Jurkat, Clone E6-1 (cell line): ENCODE measurements at regions not wholly inside any gene's neighbourhood (a gene's known extent, or its start where the extent isn't known, plus 50 kb on each side); places are given as distances from the start of the nearest gene placed in this dataset.
"Not testable (repeated sequence)": the region's sequence is repeated elsewhere in the genome, so short reads cannot be mapped to it uniquely, and the experiment has no call there.

Experiments used
- DNase-seq: peaks from one replicate; pipeline ENCODE4 v3.0.0-alpha.2; 2011; ENCODE audit warnings: low read depth, low spot score
- H3K4me3 ChIP-seq: 2 replicates; pipeline ENCODE4 v1.5.1; 2011; ENCODE audit warnings: mild to moderate bottlenecking, low read length, control low read depth, moderate library complexity

- H3K4me3 ChIP-seq = no peak overlapping the region
- DNase-seq = peak; percentile 39
These were observed 118.3 kb downstream of the KLF6 start for GRCh38 chr10:3666525-3667302.

DNA sequence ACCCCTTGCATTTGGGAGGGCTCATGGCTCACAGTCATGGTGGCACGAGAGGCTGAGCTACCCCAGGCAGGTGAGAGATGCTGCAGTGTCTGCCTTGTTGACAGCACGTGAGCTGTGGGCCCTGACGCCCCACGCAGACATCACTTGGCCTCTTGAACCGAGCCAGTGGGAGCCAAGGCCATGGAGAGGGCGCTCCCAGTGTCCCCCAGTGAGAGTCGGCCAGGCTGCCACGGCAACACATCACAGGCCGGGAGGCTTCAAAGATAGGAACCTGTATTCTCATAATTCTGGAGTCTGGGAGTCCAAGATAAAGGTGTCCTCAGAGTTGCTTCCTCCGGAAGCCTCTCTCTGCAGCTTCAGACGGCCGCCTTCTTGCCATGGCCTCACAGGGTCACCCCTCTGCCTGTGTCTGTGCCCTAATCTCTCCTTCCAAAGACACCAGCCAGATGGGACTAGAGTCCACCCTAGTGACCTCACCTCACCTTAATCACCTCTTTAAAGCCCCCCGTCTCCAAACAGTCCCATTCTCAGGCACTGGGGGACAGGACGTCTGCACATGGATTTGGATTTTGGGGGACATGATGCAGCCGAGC, 119.6 kb downstream of the KLF6 start:
- H3K4me3 ChIP-seq = no peak overlapping the region
- no peak for DNase-seq

DNA sequence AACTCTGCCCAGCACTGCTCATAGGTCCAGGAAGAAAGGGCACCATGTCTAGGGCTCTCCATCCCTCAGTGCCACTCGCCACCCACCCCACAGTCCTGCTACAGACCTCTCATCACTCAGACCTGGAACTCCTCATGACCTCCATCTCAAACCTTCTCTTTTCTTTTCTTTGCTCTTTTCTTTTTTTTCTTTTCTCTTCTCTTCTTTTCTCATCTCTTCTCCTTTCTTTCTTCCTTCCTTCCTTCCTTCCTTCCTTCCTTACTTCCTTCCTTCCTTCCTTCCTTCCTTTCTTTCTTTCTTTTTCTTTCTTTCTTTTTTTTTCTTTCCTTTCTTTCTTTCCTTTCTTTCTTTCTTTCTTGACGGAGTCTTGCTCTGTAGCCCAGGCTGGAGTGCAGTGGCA, 122.2 kb downstream of the KLF6 start:
- no peak for DNase-seq
- no peak overlapping the region for H3K4me3 ChIP-seq

- H3K4me3 ChIP-seq = no peak overlapping the region
- DNase-seq = no peak
These were observed 123.7 kb downstream of the KLF6 start for GRCh38 chr10:3661271-3661670.

- no peak overlapping the region for H3K4me3 ChIP-seq
- DNase-seq = no peak
These were observed 124.3 kb downstream of the KLF6 start for GRCh38 chr10:3660753-3661152.

DNA sequence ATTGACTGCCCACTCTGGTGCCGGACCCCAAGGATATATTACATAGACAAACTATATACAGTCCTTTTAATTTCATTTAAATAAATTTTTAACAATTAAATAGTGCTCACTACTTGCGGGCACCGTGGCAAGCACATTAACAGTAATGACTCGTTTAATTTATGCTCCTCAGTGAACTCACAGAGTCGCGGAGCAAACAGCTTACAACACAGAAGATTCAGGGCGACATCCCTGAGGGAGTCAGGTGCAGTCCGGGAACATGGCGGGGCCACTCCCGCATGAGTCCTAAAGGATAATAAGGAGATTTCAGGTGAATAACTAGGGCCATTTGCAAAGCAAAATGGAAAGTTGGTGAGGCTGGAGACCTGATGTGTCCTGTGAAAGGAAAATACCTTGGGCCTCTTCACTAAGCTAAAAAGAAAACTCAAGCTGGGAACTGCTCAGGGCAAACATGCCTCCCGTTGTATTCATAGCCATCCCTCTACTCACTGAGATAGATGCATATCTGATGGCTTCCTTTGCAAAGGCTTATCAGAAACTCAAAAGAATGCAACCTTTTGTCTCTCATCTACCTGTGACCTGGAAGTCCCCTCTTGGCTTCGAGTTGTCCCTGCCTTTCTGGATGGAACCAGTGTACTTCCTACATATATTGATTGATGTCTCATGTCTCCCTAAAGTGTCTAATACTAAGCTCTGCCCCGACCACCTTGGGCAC, 125.6 kb downstream of the KLF6 start:
- H3K4me3 ChIP-seq = no peak overlapping the region
- DNase-seq = no peak

DNA sequence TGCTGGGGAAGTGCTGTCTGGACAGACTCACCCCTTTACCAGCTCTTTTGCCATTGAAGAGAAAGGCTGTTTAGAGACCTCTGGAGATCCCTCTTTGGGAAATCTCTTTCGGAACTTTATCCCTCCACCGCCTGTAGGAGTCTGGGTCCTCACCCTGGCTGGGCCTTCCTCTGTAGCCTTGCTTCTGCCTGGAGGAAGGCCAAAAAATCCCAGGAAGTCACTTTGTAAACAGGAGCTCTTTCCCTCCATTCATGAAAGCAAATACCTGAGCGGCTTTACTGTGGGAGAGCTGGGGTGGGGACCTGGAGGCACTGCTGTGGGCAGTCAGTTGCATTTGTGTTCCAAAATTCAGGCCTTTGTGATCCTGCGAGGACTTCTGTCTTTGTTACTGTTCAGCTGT, 126.2 kb downstream of the KLF6 start:
- DNase-seq = no peak

DNA sequence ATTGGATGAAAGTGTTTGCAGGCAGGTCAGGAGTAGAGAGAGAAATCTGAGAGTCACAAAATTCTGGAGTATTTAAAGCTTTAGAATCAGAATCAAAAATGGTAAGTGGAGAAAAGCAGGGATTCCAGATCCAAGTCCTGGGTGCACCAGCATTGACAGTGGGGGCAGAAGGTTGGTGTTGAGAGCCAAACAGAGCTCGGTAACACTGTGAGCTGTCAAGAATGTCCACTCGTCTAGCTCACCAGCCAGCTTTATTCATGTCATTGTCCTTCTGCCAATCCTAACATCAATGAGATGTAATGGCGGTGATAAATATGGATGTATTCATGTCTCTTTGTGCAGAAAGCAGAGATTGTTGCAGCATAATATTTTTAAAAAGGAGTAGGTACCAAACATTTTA, 128.8 kb downstream of the KLF6 start:
- no peak for DNase-seq
- H3K4me3 ChIP-seq = no peak overlapping the region

More for the DNA sequence above, 126.2 kb downstream of the KLF6 start:
- no peak overlapping the region for H3K4me3 ChIP-seq

DNA sequence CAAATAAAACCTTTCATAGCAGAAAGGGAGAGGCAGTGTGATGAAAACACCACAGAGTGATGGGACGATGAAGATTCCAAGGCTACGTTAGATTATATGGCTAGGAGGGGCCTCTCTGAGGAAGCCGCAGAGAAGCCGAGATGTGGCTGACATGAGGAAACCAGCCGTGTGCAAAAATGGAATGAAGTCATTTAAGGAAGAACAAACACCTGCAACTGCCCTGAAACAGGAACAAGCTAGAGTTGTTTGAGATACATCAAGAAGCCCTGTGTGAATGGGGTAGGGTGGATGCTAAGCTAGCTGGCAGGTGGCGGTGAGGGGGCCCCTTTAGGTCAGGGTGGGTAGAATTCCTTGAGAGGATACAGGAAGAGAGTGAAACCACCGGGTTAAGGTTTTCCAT, 129.5 kb downstream of the KLF6 start:
- no peak overlapping the region for H3K4me3 ChIP-seq
- peak; percentile 62 for DNase-seq

DNA sequence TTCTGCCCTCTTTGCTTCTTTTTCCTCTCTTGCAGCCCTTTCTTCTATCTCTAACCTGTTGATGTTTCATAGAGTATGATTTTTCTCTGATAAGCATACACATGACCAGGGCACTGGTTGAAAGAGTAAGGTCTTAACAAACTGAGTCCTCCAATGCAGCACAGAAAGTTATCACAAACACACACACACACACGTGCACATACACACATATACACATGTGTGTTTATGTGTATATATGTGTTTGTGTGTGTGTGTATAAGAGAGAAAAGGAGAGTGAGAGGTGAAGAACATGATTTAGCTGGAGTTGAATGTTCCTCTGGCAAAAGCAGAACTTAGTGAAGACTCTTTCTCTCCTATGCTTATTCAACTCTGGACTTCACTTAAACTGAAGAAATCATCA, 130.0 kb downstream of the KLF6 start:
- H3K4me3 ChIP-seq = no peak overlapping the region
- no peak for DNase-seq

GRCh38 chr10:3654496-3654895, 130.5 kb downstream of the KLF6 start:
- H3K4me3 ChIP-seq = no peak overlapping the region
- no peak for DNase-seq

- DNase-seq = not testable (repeated sequence)
- H3K4me3 ChIP-seq = peak overlapping the region; percentile 27
These were observed 131.7 kb downstream of the KLF6 start for GRCh38 chr10:3653303-3653702.

DNA sequence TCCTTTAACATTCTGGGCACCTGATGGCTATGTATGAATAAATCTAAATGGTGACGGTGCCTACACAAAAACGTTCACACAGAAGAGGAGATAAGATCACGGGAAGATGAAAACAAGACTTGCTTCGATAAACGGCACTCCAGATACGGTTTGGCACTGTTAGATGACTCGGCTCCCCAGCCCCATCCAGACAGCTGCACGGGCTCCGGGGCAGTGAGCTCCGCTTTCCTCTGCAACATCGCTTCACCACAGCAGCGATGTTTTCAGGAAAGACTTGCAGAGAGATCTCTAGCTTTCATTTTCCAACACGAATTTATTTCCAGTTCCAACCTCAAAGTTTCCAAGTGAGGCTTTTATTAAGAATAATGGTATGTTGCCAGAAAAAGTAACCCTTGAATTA, 132.1 kb downstream of the KLF6 start:
- H3K4me3 ChIP-seq = peak overlapping the region; percentile 27
- DNase-seq = peak; percentile 60

DNA sequence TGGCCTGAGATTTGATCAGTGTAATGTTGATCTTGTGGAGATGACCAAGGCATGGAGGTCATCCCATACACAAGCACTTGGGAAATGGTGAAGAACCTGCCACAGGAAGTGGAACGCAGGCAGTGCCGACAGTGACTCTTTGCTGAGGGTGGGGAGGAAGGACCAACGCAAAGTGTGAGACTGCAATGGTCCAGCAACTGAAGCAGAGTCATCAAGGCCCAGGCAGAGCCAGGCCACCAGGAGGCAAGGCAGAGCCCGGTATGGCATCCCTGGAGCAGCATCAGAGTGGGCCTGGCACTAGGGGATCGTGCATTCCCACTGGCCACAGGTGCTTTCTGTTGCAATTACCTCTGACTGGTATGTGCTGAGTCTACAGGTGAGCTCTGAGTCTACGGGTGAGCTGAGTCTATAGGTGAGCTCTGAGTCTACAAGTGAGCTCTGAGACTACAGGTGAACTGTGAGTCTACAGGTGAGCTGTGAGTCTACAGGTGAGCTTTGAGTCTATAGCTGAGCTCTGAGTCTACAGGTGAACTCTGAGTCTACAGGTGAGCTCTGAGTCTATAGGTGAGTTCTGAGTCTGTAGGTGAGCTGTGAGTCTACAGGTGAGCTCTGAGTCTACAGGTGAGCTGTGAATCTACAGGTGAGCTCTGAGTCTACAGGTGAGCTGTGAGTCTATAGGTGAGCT, 132.9 kb downstream of the KLF6 start:
- DNase-seq = no peak
- H3K4me3 ChIP-seq = no peak overlapping the region

DNA sequence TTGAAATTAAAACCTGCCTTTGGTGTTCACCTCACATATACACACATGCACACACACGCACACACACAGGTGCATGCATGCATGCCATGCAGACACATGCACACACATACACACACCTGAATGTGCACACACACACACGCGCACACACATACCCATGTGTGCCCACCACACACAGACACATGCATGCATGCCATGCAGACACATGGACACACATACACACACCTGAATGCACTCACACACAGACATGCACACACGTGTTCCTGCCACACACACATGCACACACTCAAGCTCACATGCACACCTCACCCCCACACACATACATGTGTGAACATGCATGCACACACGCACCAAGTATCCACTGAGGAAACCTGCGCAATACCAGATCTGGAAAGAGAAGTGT, 136.4 kb downstream of the KLF6 start:
- no peak for DNase-seq
- no peak overlapping the region for H3K4me3 ChIP-seq

DNA sequence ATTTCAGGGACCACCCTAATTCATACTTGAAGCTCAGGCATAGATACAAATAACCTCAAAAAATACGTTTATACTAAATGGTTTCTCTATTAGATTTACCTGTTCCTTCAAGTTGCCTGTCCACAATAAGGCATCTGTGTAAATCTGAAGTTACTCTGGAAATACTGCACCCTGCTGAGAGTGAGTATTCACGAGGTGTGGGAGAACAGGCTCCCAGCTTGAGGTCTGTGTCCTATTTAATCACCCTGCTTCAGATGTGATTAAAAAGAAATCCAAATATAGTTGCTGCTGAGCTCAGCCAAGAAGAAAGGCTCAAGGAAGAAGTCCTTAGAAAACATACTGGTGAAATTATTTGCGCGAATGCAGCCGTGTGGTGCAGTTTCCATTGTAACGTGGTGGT, 136.8 kb downstream of the KLF6 start:
- no peak for DNase-seq
- H3K4me3 ChIP-seq = no peak overlapping the region

GRCh38 chr10:3647074-3647473, 137.9 kb downstream of the KLF6 start:
- H3K4me3 ChIP-seq = no peak overlapping the region
- DNase-seq = no peak

GRCh38 chr10:3645406-3645805, 139.6 kb downstream of the KLF6 start:
- DNase-seq = no peak
- H3K4me3 ChIP-seq = no peak overlapping the region

DNA sequence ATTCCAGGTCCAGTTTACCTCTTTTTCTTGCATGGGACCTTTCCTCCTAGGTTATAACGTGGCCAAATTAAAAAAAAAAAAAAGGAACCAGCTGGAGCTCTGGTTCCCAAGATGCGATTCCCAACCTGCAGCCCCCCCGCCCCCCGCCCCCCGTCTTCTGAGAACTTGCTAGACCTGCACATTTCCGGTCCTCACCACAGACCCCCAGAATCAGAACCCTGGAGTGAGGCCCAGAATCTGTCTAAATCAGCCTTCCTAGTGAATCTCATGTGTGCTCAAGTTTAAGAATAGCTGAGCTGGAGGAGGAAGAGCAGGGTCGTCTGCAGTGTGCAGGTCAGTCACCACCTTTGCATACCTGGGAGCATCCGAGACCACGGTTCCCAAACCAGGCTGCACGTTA, 144.2 kb downstream of the KLF6 start:
- no peak for DNase-seq
- no peak overlapping the region for H3K4me3 ChIP-seq

DNA sequence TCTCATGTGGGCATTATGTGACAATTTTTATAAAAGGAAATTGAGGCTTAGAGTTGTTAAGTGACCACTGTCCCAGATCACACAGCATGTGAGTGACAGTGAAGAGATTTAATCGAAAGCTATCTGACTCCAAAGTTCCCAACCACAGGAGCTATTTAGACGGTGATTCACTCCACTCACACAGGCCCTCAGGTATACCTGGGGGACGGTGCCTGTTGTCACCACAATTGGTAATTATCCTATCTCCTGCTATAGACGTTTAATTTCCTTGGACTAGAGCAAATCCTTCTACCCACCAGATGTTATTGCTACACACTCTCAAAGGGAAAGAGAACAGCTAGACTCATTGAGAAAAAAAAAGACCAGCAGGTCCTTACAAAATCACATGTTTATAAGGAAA, 145.5 kb downstream of the KLF6 start:
- no peak for DNase-seq
- H3K4me3 ChIP-seq = no peak overlapping the region
